HG02642 (cell line): ENCODE measurements at regions not wholly inside any gene's neighbourhood (a gene's known extent, or its start where the extent isn't known, plus 50 kb on each side); places are given as distances from the start of the nearest gene placed in this dataset.

Experiments used
- ATAC-seq: cut with Tn5 transposase; IDR thresholded peaks from one replicate; pipeline ENCODE4 v1.9.1; 2021; ENCODE audit warnings: mild to moderate bottlenecking; ENCODE audit not compliant: unreplicated experiment, poor library complexity

- ATAC-seq = no peak
Measured at GRCh38 chr6:132868057-132868456, 53.7 kb downstream of the RPS12 start.

GRCh38 chr6:132872923-132873322, 58.6 kb downstream of the RPS12 start:
- ATAC-seq = peak; percentile 100

GRCh38 chr6:132877003-132877402, 62.6 kb downstream of the RPS12 start:
- no peak for ATAC-seq

- no peak for ATAC-seq
Measured at GRCh38 chr6:132887204-132887603, 72.8 kb downstream of the RPS12 start.

- no peak for ATAC-seq
Measured at GRCh38 chr6:132888701-132889100, 74.3 kb downstream of the RPS12 start.

GRCh38 chr6:132892929-132893771, 78.8 kb downstream of the RPS12 start:
- no peak for ATAC-seq

GRCh38 chr6:132893772-132894490, 79.6 kb downstream of the RPS12 start:
- no peak for ATAC-seq

- no peak for ATAC-seq
Measured at GRCh38 chr6:132898376-132898775, 84.0 kb downstream of the RPS12 start.

GRCh38 chr6:132900849-132901248, 86.5 kb downstream of the RPS12 start:
- no peak for ATAC-seq

GRCh38 chr6:132902901-132903300, 88.5 kb downstream of the RPS12 start:
- no peak for ATAC-seq

- no peak for ATAC-seq
Measured at GRCh38 chr6:132907231-132907630, 92.9 kb downstream of the RPS12 start.

GRCh38 chr6:132907914-132908313, 93.5 kb downstream of the RPS12 start:
- ATAC-seq = no peak

- ATAC-seq = no peak
Measured at GRCh38 chr6:132909742-132910141, 95.4 kb downstream of the RPS12 start.

GRCh38 chr6:132910759-132911158, 96.4 kb downstream of the RPS12 start:
- no peak for ATAC-seq

GRCh38 chr6:132919045-132919860, 104.9 kb downstream of the RPS12 start:
- ATAC-seq = no peak

GRCh38 chr6:132927713-132928112, 113.3 kb downstream of the RPS12 start:
- no peak for ATAC-seq

- ATAC-seq = no peak
Measured at GRCh38 chr6:132929141-132929540, 114.8 kb downstream of the RPS12 start.

- ATAC-seq = no peak
Measured at GRCh38 chr6:132931313-132931712, 116.9 kb downstream of the RPS12 start.

GRCh38 chr6:132931936-132932514, 117.7 kb downstream of the RPS12 start:
- no peak for ATAC-seq

GRCh38 chr6:132932588-132932987, 118.2 kb downstream of the RPS12 start:
- no peak for ATAC-seq
